NCI-H69 (cell line): ENCODE measurements at regions not wholly inside any gene's neighbourhood (a gene's known extent, or its start where the extent isn't known, plus 50 kb on each side); places are given as distances from the start of the nearest gene placed in this dataset.

Experiments used
- DNase-seq: peaks from one replicate; lab custom pipeline; 2025; lab: John Stamatoyannopoulos, UW

DNA sequence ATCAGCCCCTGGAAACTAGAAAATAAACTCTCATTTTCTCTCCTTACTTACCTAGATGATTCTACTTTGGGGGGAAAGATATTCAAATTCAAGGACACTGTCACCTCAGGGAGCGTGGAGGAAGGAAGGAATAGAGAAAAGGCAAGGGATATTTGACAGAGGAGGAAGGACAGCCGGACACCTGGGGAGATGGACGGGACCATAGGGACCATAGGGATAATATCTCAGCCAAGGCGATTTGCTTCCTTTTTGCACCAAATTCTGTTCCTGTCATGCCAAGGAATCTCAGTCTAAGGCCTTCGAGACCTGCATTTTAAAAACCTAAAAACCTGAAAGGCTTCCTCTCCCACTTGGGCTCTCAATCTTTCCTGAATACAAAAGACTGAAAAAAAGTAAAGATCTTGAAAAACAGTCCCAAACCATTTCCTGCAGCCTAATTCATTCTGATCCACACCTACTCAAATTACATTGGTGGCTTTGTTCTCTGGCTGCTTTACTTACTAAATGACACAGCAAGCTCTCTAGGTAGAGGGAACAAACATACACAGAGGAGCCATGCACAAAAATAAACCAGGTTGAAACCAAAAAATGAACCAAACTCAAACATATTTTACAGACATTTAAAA, 73.9 kb upstream of the SLC24A5 start:
- peak; percentile 92 for DNase-seq

- DNase-seq = no peak
Observed at GRCh38 chr15:48049736-48050135, 71.1 kb upstream of the SLC24A5 start.

DNA sequence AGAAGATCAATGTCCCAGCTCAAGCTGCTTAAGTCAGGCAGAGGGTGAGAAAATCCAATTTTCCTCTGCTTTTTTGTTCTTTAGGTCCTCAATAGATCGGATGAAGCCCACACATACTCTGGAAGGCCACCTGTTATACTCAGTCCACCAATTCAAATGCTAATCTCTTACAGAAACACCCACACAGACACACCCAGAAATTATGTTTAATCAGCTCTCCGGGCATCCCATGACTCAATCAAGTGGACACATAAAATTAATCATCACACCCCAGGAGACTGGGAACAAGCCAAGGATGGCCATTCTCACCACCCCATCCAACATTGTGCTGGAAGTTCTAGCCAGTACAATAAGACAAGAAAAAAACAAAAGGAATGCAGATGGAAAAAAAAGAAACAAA, 67.8 kb upstream of the SLC24A5 start:
- peak; percentile 87 for DNase-seq

- DNase-seq = peak; percentile 78
Observed at GRCh38 chr15:48058371-48058770, 62.4 kb upstream of the SLC24A5 start.

GRCh38 chr15:48059791-48060190, 61.0 kb upstream of the SLC24A5 start:
- no peak for DNase-seq

DNA sequence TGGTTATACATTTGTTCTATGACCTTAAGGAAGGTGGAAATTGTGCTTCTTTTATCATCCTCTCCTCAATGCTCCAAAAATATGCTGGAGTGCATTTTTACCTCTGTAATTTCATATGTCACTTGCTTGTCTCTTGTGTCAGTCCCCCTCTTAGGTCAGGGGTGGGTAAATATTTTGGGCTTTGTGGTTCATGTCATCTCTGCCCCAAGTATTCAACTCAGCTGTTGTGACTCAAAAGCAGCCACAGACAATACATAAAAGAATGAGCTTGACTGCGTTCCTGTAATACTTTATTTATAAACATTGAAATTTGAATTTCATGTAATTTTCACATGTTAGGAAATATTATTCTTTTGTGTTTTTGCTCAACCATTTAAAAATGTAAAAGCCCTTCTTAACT, 60.4 kb upstream of the SLC24A5 start:
- DNase-seq = no peak

- no peak for DNase-seq
Observed at GRCh38 chr15:48061605-48062004, 59.2 kb upstream of the SLC24A5 start.

DNA sequence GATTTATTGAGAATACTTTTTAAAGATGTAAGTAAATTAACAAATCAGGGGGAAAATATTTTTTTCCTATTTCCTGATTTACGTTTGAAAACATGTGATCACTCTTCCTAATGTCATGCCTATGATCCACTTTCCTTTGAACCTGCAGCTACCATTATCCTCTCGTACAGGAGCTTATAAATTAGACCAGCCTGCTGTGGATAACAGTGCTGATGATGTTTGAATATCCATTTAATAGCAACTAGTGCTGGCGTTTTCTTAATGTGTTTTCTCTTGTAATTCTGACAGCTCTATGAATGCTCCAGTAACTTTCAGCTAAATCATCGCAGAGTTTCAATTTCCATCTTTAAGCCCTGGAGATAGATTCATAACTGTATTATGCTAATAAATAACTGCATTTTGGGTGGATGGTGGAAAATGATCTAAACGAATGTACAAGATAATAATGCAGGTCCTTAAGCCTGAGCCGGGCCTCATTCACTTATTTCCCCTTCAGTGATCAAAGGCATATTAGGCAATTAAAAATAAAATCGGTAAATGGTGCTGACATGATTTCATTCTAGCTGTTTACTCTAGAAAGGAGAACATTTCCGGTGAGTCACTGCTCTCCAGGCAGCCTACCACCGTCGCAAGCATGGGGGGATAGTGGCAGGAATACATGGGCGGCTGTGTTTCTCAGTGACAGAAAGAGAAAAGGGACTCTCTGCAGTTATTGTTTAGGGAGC, 58.5 kb upstream of the SLC24A5 start:
- DNase-seq = peak; percentile 88

GRCh38 chr15:48063411-48063985, 57.3 kb upstream of the SLC24A5 start:
- DNase-seq = no peak

GRCh38 chr15:48064421-48064820, 56.4 kb upstream of the SLC24A5 start:
- DNase-seq = no peak

GRCh38 chr15:48066456-48066855, 54.3 kb upstream of the SLC24A5 start:
- peak; percentile 84 for DNase-seq
